Effector CD8-positive, alpha-beta T cell (primary cell): ENCODE measurements at regions not wholly inside any gene's neighbourhood (a gene's known extent, or its start where the extent isn't known, plus 50 kb on each side); places are given as distances from the start of the nearest gene placed in this dataset.
"Not testable (repeated sequence)": the region's sequence is repeated elsewhere in the genome, so short reads cannot be mapped to it uniquely, and the experiment has no call there.

Source experiments
- DNase-seq: peaks from one replicate; lab custom pipeline; 2025; lab: John Stamatoyannopoulos, UW

- no peak for DNase-seq
These were observed 101.3 kb upstream of the CMC1 start for GRCh38 chr3:28139967-28140634.

- no peak for DNase-seq
These were observed 100.8 kb upstream of the CMC1 start for GRCh38 chr3:28140664-28141063.

- no peak for DNase-seq
These were observed 91.5 kb upstream of the CMC1 start for GRCh38 chr3:28149960-28150359.

GRCh38 chr3:28150465-28151206 lies 90.8 kb upstream of the CMC1 start:
- DNase-seq: no peak

- DNase-seq: no peak
These were observed 90.2 kb upstream of the CMC1 start for GRCh38 chr3:28151207-28151550.

GRCh38 chr3:28151608-28152228 lies 89.7 kb upstream of the CMC1 start:
- DNase-seq: no peak

DNA sequence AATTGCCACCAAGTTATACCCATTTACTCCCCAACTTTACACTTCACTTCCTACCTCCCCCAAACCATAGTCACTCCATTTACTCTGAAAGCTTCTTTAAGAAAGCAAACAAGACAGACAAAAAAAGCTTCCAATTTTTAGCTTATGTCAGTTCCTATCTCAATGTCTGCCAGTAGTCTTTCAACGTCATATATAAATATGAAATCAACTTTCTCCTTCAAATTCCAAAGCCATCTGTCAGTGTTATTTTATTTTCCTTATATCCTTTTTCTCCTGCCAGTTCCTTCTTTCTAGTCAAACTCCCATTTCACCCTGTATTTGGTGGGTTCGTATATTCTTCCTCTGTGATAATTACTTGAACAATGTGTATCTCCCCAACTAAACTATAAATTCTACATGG lies 85.8 kb upstream of the CMC1 start:
- no peak for DNase-seq

GRCh38 chr3:28156599-28156998 lies 84.8 kb upstream of the CMC1 start:
- not testable (repeated sequence) for DNase-seq

GRCh38 chr3:28171962-28172361 lies 69.5 kb upstream of the CMC1 start:
- DNase-seq: no peak

GRCh38 chr3:28172748-28173147 lies 68.7 kb upstream of the CMC1 start:
- DNase-seq: no peak

DNA sequence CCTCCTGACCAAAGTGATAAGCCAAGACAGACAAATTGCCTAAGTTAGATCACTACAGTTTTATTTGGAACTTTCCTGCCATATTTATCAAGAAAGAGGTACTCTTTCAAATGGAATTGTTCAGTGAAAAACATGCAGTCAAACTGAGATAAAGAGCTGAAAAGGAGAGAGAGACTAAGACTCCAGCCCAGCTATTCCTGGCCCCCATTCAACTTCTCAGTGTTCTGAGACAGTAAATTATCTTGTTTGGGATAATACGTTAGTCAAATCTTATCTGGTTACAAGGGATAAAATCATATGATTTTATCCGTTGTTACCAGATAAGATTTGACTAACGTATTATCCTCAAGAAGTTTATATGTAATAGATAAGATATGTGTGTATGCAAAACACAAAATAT lies 67.6 kb upstream of the CMC1 start:
- no peak for DNase-seq

DNA sequence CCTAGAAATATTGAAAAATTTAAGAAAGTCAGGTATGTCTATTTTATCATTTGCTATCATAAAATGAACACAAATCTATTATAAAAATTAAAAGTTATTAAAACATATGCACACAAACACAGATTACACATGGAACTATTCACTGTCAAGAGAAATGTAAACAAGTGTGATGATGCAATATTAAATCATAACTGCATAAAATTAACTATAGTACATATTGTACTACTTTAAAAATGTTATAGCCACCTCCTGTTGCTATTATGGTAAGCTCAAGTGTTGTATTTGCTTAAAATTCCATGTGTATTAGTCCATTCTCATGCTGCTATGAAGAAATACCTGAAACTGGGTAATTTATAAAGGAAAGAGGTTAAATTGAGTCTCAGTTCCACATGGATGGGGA lies 54.7 kb upstream of the CMC1 start:
- no peak for DNase-seq

- no peak for DNase-seq
These were observed 52.7 kb upstream of the CMC1 start for GRCh38 chr3:28188686-28189085.

DNA sequence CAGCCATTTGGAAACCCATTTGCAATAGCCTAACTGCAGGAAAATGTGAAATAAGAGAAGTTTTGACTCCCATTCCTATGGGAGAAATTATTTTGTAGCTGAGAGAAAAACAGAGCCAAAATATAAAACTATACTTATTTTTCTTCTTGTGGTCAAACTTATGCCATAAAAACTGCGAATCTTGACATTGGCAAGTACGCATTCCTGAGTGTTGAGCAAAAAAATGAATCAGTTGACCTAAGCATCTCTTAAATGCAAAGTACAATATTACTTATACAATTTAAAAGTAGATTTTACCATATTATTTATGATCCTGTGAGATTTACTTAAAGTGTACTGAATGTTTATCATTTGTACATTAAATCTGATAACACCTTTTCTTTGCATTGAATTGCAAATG lies 50.1 kb upstream of the CMC1 start:
- no peak for DNase-seq
